Common myeloid progenitor, CD34-positive (primary cell): ENCODE measurements at regions not wholly inside any gene's neighbourhood (a gene's known extent, or its start where the extent isn't known, plus 50 kb on each side); places are given as distances from the start of the nearest gene placed in this dataset.

Experiments used
- CTCF ChIA-PET: fragments of 350-600 bp; sonication (Branson Sonifier 250); formaldehyde crosslinking; loops from one replicate; lab custom pipeline; 2021; ENCODE audit warnings: antibody characterized with exemption; lab: Charles Lee
- POLR2A ChIA-PET: fragments of 350-600 bp; sonication (Branson Sonifier 250); formaldehyde crosslinking; loops from one replicate; lab custom pipeline; 2021; ENCODE audit warnings: antibody characterized with exemption; lab: Charles Lee
- DNase-seq, 3 donors: peaks; one replicate each; pipeline versions ENCODE4 v3.0.0 to v3.0.0-alpha.2; 2013
- H3K27ac ChIP-seq, 2 experiments: 1 replicate in 1 of 2; 2 replicates in 1 of 2; pipeline ENCODE4 v1.7.0; 2013; ENCODE audit warnings: inconsistent platforms in 2 of 2, low read length in 2 of 2, mild to moderate bottlenecking in 2 of 2, low read depth in 1 of 2, moderate library complexity in 1 of 2; ENCODE audit not compliant: severe bottlenecking in 2 of 2, insufficient read depth in 1 of 2, poor library complexity in 1 of 2
- H3K27me3 ChIP-seq, 5 experiments: replicated peaks in 2 of 5; 1 replicate in 3 of 5; 2 replicates in 2 of 5; pipeline versions ENCODE4 v1.6.1 to v1.7.0; 2013; ENCODE audit warnings: low read length in 4 of 5, mild to moderate bottlenecking in 2 of 5, moderate library complexity in 2 of 5, inconsistent platforms in 1 of 5; ENCODE audit not compliant: insufficient read depth in 5 of 5, control insufficient read depth in 4 of 5
- H3K36me3 ChIP-seq, 4 experiments: 1 replicate in 2 of 4; 2 replicates in 2 of 4; pipeline versions ENCODE4 v1.6.1 to v1.7.0; 2013; ENCODE audit warnings: low read length in 3 of 4, control low read depth in 1 of 4, mild to moderate bottlenecking in 1 of 4; ENCODE audit not compliant: control insufficient read depth in 4 of 4, insufficient read depth in 4 of 4
- H3K4me1 ChIP-seq, 4 experiments: 1 replicate in 3 of 4; 2 replicates in 1 of 4; pipeline versions ENCODE4 v1.6.1 to v1.7.1; 2013; ENCODE audit warnings: low read length in 3 of 4, mild to moderate bottlenecking in 3 of 4, control low read depth in 1 of 4, inconsistent platforms in 1 of 4, moderate library complexity in 1 of 4; ENCODE audit not compliant: control insufficient read depth in 4 of 4, insufficient read depth in 4 of 4; ENCODE audit errors: control extremely low read depth in 1 of 4
- H3K4me3 ChIP-seq, 7 experiments: 1 replicate in 4 of 7; 2 replicates in 3 of 7; pipeline versions ENCODE4 v1.5.1 to v1.7.0; 2013; ENCODE audit warnings: mild to moderate bottlenecking in 7 of 7, low read length in 6 of 7, moderate library complexity in 6 of 7, inconsistent platforms in 2 of 7, low read depth in 2 of 7, control low read depth in 1 of 7; ENCODE audit not compliant: insufficient read depth in 4 of 7, control insufficient read depth in 1 of 7; ENCODE audit errors: extremely low read depth in 1 of 7
- H3K9me3 ChIP-seq, 5 experiments: 1 replicate in 4 of 5; 2 replicates in 1 of 5; pipeline versions ENCODE4 v1.6.1 to v1.7.1; 2013; ENCODE audit warnings: low read length in 4 of 5, mild to moderate bottlenecking in 2 of 5, inconsistent platforms in 1 of 5, low read depth in 1 of 5, moderate library complexity in 1 of 5; ENCODE audit not compliant: control insufficient read depth in 4 of 5, insufficient read depth in 2 of 5; ENCODE audit errors: control extremely low read depth in 1 of 5
- WGBS: methylation state at CpG from one replicate; pipeline ENCODE4 v1.1.5; 2013; ENCODE audit not compliant: insufficient coverage; 5-methylcytosine and 5-hydroxymethylcytosine counted together

GRCh38 chr11:127651888-127652221 lies 651.3 kb upstream of the KIRREL3 start:
- 100% methylated on average over 1 of the region's 1 CpG for WGBS
- no peaks in the 10 kb centered on the region for H3K9me3 ChIP-seq
- no peak overlapping the region for H3K27ac ChIP-seq
- DNase-seq, result no peak
- CTCF ChIA-PET, result no interaction called here
- peaks cover 0 to 8% (median 3%) of the 10 kb centered on the region in 4 experiments for H3K4me1 ChIP-seq
- no peaks in the 10 kb centered on the region for H3K27me3 ChIP-seq
- POLR2A ChIA-PET, result no interaction called here
- H3K4me3 ChIP-seq, result no peak overlapping the region
- H3K36me3 ChIP-seq, result no peaks in the 10 kb centered on the region

DNA sequence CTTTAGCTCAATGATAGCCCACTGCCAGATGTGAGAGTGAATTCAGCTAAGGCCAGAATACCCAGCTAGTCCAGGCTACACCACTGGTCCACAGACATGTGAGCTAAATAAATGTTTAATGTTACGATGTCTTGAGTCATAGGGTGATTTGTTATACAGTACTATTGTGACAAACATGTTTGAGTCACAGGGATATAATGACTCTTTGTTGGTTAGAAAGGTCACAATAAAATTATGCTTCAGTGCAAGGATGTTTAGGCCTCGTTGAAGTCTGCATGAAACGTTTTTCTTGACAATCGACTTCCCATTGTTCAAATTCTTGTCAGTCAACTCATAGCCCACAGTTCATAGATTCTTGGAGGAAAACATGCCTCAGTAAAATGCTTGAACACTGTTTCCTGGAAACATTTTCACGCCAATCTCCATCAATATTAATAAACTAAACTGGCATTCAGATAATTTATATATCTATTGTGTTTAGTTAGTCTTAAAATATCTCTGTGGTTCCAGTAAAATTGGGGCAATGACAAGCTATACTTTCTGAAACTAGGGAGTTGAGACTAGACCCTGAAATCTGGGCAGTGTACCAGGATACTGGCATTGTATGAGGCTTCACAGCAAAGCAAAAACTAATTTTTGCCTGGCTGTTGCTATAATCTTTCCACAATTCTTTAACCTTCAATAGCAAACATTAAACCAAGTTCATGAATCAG lies 650.8 kb upstream of the KIRREL3 start:
- Histone ChIP-seq H3K9me3 (no peaks in the 10 kb centered on the region), H3K4me3 (no peak overlapping the region), H3K27ac (no peak overlapping the region), H3K4me1 (peaks cover 0 to 5% (median 2%) of the 10 kb centered on the region in 4 experiments), H3K27me3 (no peaks in the 10 kb centered on the region), H3K36me3 (no peaks in the 10 kb centered on the region)
- CTCF ChIA-PET, result interaction anchor here (1.3 kb wide), 1 partner anchor 10 kb away, joined by 4 read pairs; no protein-coding TSS in a partner anchor
- DNase-seq, result no peak
- POLR2A ChIA-PET, result no interaction called here
- WGBS, result 93% methylated on average over 4 of the region's 5 CpGs

- ChIA-PET CTCF (no interaction called here), POLR2A (no interaction called here)
- Histone ChIP-seq H3K36me3 (no peaks in the 10 kb centered on the region), H3K4me3 (no peak overlapping the region), H3K4me1 (no peaks in the 10 kb centered on the region), H3K27me3 (no peaks in the 10 kb centered on the region), H3K27ac (no peak overlapping the region), H3K9me3 (no peaks in the 10 kb centered on the region)
- no peak for DNase-seq
- WGBS, result no CpG with 5 or more reads among the region's 1 CpG
These were observed 649.4 kb upstream of the KIRREL3 start for GRCh38 chr11:127649958-127650357.

- no CpG with 5 or more reads among the region's 2 CpGs for WGBS
- POLR2A ChIA-PET, result no interaction called here
- CTCF ChIA-PET, result no interaction called here
These were observed 648.5 kb upstream of the KIRREL3 start for GRCh38 chr11:127649071-127649470.

GRCh38 chr11:127648583-127648982 lies 648.0 kb upstream of the KIRREL3 start:
- H3K27me3 ChIP-seq, result no peaks in the 10 kb centered on the region
- H3K27ac ChIP-seq, result no peak overlapping the region
- H3K4me1 ChIP-seq, result no peaks in the 10 kb centered on the region
- POLR2A ChIA-PET, result no interaction called here
- DNase-seq, result peak in 2 of 3 donors; percentile 8 to 15
- no peaks in the 10 kb centered on the region for H3K9me3 ChIP-seq
- H3K4me3 ChIP-seq, result no peak overlapping the region
- CTCF ChIA-PET, result no interaction called here
- no peaks in the 10 kb centered on the region for H3K36me3 ChIP-seq

More at GRCh38 chr11:127649071-127649470, 648.5 kb upstream of the KIRREL3 start:
- no peaks in the 10 kb centered on the region for H3K9me3 ChIP-seq
- H3K4me3 ChIP-seq, result no peak overlapping the region
- H3K27me3 ChIP-seq, result no peaks in the 10 kb centered on the region
- H3K4me1 ChIP-seq, result no peaks in the 10 kb centered on the region
- H3K36me3 ChIP-seq, result no peaks in the 10 kb centered on the region
- H3K27ac ChIP-seq, result no peak overlapping the region
- DNase-seq, result no peak

- H3K27ac ChIP-seq, result no peak overlapping the region
- H3K4me3 ChIP-seq, result no peak overlapping the region
- WGBS, result 100% methylated on average over 1 of the region's 4 CpGs
- no peaks in the 10 kb centered on the region for H3K36me3 ChIP-seq
- POLR2A ChIA-PET, result no interaction called here
- CTCF ChIA-PET, result interaction anchor here (1.4 kb wide), 1 partner anchor 13 kb away, joined by 4 read pairs; no protein-coding TSS in a partner anchor
- H3K27me3 ChIP-seq, result no peaks in the 10 kb centered on the region
- no peaks in the 10 kb centered on the region for H3K9me3 ChIP-seq
- no peak for DNase-seq
- peaks cover 8 to 15% (median 12%) of the 10 kb centered on the region in 4 experiments for H3K4me1 ChIP-seq
These were observed 643.8 kb upstream of the KIRREL3 start for GRCh38 chr11:127644366-127644765.

DNA sequence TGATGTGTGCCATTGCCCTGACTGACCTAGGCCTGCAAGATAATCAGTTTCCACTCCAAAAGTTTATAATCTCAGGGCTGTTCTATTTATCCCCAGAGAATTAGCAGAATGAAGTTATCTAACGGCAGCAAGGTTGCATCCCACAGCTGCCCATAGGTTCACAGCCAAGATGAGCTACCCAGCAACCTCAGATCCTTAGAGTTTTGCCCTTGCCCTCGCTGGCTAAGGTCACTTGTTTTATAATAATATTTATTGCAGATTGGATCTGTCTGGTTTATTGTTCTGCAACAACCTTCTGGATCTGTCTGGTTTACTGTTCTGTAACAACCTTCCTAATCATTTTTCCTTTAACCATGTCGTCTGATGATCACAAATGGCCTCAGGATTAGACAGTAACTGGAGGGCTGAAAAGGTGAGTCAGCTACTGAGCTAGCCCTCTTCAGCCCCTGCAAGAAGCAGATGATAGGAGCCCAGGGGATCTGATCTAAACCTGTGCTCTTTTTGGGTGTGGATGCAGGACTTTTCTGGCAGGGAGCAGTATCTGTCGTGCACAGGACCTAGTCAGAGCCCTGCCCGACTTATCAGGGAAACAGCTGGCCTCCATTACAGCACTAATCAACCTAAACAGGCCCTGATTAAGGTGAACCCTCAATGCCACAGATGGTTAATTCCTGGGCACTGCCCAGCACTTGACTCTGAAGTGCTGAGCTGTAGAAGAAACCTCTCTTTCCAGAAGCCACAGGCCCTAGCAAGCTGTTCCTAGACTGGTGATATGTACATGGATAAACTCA lies 642.9 kb upstream of the KIRREL3 start:
- POLR2A ChIA-PET, result no interaction called here
- Histone ChIP-seq H3K4me1 (peaks cover 8 to 15% (median 12%) of the 10 kb centered on the region in 4 experiments), H3K27ac (no peak overlapping the region), H3K4me3 (no peak overlapping the region), H3K9me3 (no peaks in the 10 kb centered on the region), H3K27me3 (no peaks in the 10 kb centered on the region), H3K36me3 (no peaks in the 10 kb centered on the region)
- 83% methylated on average over 4 of the region's 5 CpGs for WGBS
- CTCF ChIA-PET, result no interaction called here
- peak; percentile 40 to 75 (median 56) for DNase-seq
